Caco-2 (cell line): ENCODE measurements at regions not wholly inside any gene's neighbourhood (a gene's known extent, or its start where the extent isn't known, plus 50 kb on each side); places are given as distances from the start of the nearest gene placed in this dataset.

Source experiments
- BruUV-seq: library from RNA; stranded (reverse); fragments of 400-500 nt; replicated peaks from 2 replicates; lab custom pipeline; 2021; lab: Mats Ljungman, UMichigan
- CTCF ChIA-PET: fragments of 300-600 bp; sonication (Branson Sonifier 250); formaldehyde crosslinking; loops from one replicate; lab custom pipeline; 2022; ENCODE audit warnings: antibody characterized with exemption; lab: Charles Lee
- POLR2A ChIA-PET: fragments of 300-600 bp; sonication (Branson Sonifier 250); formaldehyde crosslinking; loops from one replicate; lab custom pipeline; 2022; ENCODE audit warnings: antibody characterized with exemption; lab: Charles Lee
- DNase-seq, 2 experiments: peaks; one replicate each; pipeline versions ENCODE4 v3.0.0 to v3.0.0-alpha.2; 2020 to 2022
- H3K27me3 ChIP-seq: replicated peaks from 2 replicates; pipeline ENCODE4 v1.6.0; 2011; ENCODE audit warnings: low read length; ENCODE audit not compliant: control insufficient read depth, insufficient read depth
- H3K36me3 ChIP-seq: 2 replicates; pipeline ENCODE4 v1.5.1; 2011; ENCODE audit warnings: low read length; ENCODE audit not compliant: control insufficient read depth, insufficient read depth
- H3K4me1 ChIP-seq: fragments of 250-450 bp; sonication (Bioruptor Pico); 2 replicates; pipeline ENCODE4 v1.5.1; 2020; ENCODE audit warnings: mild to moderate bottlenecking
- H3K4me3 ChIP-seq: 2 replicates; pipeline ENCODE4 v1.5.1; 2011; ENCODE audit warnings: low read depth, mild to moderate bottlenecking, control low read depth, low read length
- H3K9me3 ChIP-seq: fragments of 250-450 bp; sonication (Bioruptor Pico); 2 replicates; pipeline ENCODE4 v1.5.1; 2020; ENCODE audit warnings: mild to moderate bottlenecking, moderate library complexity
- H3K27ac Mint-ChIP-seq: one replicate; pipeline ENCODE4 v1.8.0; 2022; ENCODE audit warnings: mixed read lengths; ENCODE audit not compliant: unreplicated experiment
- H3K27me3 Mint-ChIP-seq: one replicate; pipeline ENCODE4 v1.8.0; 2022; ENCODE audit warnings: mixed read lengths; ENCODE audit not compliant: insufficient read depth, unreplicated experiment
- H3K36me3 Mint-ChIP-seq: one replicate; pipeline ENCODE4 v1.8.0; 2022; ENCODE audit warnings: mild to moderate bottlenecking, mixed read lengths; ENCODE audit not compliant: insufficient read depth, unreplicated experiment
- H3K4me1 Mint-ChIP-seq: one replicate; pipeline ENCODE4 v1.8.0; 2022; ENCODE audit warnings: low read depth, mixed read lengths; ENCODE audit not compliant: unreplicated experiment
- H3K4me3 Mint-ChIP-seq: one replicate; pipeline ENCODE4 v1.8.0; 2022; ENCODE audit warnings: mild to moderate bottlenecking, moderate library complexity, mixed read lengths; ENCODE audit not compliant: unreplicated experiment
- H3K9me3 Mint-ChIP-seq: one replicate; pipeline ENCODE4 v1.8.0; 2022; ENCODE audit warnings: mixed read lengths; ENCODE audit not compliant: unreplicated experiment
- intact Hi-C: fragments of 100-400 bp; cut with micrococcal nuclease; formaldehyde crosslinking; loops from one replicate; pipeline ENCODE4 v1.10.0; 2022; ENCODE audit not compliant: unreplicated experiment
- TF ChIP-seq, protein P1 (sequence below), 2 experiments: fragments of 200-600 bp in 1 of 2; IDR thresholded peaks; 1 replicate in 1 of 2; 2 replicates in 1 of 2; pipeline versions ENCODE4 v1.5.1 to v1.8.0; 2011 to 2022; ENCODE audit warnings: antibody characterized with exemption in 1 of 2, control low read depth in 1 of 2, inconsistent platforms in 1 of 2, low read depth in 1 of 2, low read length in 1 of 2, mild to moderate bottlenecking in 1 of 2, moderate library complexity in 1 of 2; ENCODE audit not compliant: insufficient read depth in 1 of 2, severe bottlenecking in 1 of 2, unreplicated experiment in 1 of 2

DNA sequence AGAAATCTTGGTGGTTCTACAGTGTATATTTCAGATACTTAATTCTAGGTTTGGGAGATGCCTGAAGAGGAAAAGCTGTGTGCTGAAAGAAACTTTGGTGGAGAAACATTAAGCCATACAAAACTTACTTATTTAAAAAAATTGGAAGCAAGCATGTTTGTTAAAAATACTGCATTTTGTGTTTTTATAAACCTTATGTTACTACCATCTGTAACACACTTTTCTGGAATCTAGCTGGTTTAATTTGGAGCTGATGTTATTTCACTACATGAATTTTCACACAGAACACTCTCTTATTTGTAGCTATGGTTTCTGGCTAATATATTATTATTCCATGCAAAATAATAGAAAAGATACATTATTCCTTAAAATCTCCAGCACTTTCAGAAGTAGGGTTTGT, 710.7 kb downstream of the ADGRL2 start:
- H3K9me3 ChIP-seq = no peaks in the 10 kb centered on the region
- Mint-ChIP-seq H3K36me3 (no peaks in the 10 kb centered on the region), H3K4me1 (no peaks in the 10 kb centered on the region), H3K27me3 (peaks cover 3% of the 10 kb centered on the region), H3K9me3 (no peaks in the 10 kb centered on the region), H3K4me3 (no peak overlapping the region), H3K27ac (no peak overlapping the region)
- CTCF ChIA-PET = no interaction called here
- no peak overlapping the region for H3K4me3 ChIP-seq
- intact Hi-C loops = no loop called here
- DNase-seq = no peak
- no peaks in the 10 kb centered on the region for H3K27me3 ChIP-seq
- TF ChIP-seq, protein P1, sequence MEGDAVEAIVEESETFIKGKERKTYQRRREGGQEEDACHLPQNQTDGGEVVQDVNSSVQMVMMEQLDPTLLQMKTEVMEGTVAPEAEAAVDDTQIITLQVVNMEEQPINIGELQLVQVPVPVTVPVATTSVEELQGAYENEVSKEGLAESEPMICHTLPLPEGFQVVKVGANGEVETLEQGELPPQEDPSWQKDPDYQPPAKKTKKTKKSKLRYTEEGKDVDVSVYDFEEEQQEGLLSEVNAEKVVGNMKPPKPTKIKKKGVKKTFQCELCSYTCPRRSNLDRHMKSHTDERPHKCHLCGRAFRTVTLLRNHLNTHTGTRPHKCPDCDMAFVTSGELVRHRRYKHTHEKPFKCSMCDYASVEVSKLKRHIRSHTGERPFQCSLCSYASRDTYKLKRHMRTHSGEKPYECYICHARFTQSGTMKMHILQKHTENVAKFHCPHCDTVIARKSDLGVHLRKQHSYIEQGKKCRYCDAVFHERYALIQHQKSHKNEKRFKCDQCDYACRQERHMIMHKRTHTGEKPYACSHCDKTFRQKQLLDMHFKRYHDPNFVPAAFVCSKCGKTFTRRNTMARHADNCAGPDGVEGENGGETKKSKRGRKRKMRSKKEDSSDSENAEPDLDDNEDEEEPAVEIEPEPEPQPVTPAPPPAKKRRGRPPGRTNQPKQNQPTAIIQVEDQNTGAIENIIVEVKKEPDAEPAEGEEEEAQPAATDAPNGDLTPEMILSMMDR (IDR thresholded peaks at IDR 0.05; ENCODE audit: insufficient read depth in 1 of 2, low read depth in 1 of 2, low read length in 1 of 2, severe bottlenecking in 1 of 2, unreplicated experiment in 1 of 2) = no peak
- POLR2A ChIA-PET = no interaction called here
- BruUV-seq = no TSS peak
- no peaks in the 10 kb centered on the region for H3K4me1 ChIP-seq
- H3K36me3 ChIP-seq = no peaks in the 10 kb centered on the region

DNA sequence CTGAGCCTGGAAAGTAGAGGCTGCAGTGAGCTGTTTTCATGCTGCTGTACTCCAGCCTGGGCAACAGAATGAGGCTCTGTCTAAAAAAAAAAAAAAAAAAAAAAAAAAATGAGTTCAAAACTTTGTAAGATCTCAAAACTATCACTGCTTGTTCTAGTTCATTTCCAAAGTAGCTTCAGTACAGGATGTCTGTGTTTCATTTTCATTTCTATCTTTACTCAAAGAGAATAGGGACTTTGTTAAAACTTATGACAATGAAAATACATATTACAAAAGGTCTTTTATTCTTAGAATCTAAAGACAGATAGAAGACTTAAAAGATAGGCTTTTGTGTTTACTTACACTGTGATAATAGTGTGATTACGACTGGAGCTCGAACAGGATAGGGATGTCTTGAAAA, 709.7 kb downstream of the ADGRL2 start:
- intact Hi-C loops = no loop called here
- ChIA-PET CTCF (no interaction called here), POLR2A (no interaction called here)
- no peak overlapping the region for H3K27ac Mint-ChIP-seq
- H3K36me3 ChIP-seq = no peaks in the 10 kb centered on the region
- H3K27me3 ChIP-seq = no peaks in the 10 kb centered on the region
- no peaks in the 10 kb centered on the region for H3K36me3 Mint-ChIP-seq
- H3K4me1 ChIP-seq = no peaks in the 10 kb centered on the region
- BruUV-seq = no TSS peak
- no peaks in the 10 kb centered on the region for H3K9me3 ChIP-seq
- H3K4me3 Mint-ChIP-seq = no peak overlapping the region
- H3K27me3 Mint-ChIP-seq = peaks cover 3% of the 10 kb centered on the region
- no peak for DNase-seq
- TF ChIP-seq, protein P1 (IDR thresholded peaks at IDR 0.05; ENCODE audit: insufficient read depth in 1 of 2, low read depth in 1 of 2, low read length in 1 of 2, severe bottlenecking in 1 of 2, unreplicated experiment in 1 of 2) = no peak
- H3K4me3 ChIP-seq = no peak overlapping the region
- H3K4me1 Mint-ChIP-seq = no peaks in the 10 kb centered on the region
- no peaks in the 10 kb centered on the region for H3K9me3 Mint-ChIP-seq

DNA sequence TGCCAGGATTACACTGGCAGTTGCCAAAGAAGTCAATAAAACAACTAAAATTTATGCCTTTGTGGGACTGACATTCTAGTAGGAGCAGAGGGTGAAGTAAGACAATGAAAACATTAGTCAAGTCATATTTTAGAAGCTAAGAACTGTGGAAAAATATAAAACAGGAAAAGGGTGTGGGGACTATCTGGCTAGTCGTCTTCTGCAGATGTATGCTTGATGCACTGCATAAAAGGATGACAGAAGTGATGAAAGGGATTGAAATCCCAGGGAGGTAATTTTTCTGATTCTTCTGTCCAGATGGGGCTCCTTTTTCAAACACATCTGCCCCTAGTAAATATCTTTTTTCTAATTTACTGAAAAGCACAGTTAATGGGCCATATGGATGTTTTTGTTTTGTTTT, 706.3 kb downstream of the ADGRL2 start:
- CTCF ChIA-PET = no interaction called here
- Histone ChIP-seq H3K27me3 (no peaks in the 10 kb centered on the region), H3K4me1 (no peaks in the 10 kb centered on the region), H3K9me3 (no peaks in the 10 kb centered on the region), H3K36me3 (no peaks in the 10 kb centered on the region), H3K4me3 (no peak overlapping the region)
- no peak overlapping the region for H3K4me3 Mint-ChIP-seq
- H3K36me3 Mint-ChIP-seq = no peaks in the 10 kb centered on the region
- intact Hi-C loops = no loop called here
- no peaks in the 10 kb centered on the region for H3K27me3 Mint-ChIP-seq
- no TSS peak for BruUV-seq
- no peaks in the 10 kb centered on the region for H3K4me1 Mint-ChIP-seq
- no peak overlapping the region for H3K27ac Mint-ChIP-seq
- no peaks in the 10 kb centered on the region for H3K9me3 Mint-ChIP-seq
- DNase-seq = no peak
- TF ChIP-seq, protein P1 (IDR thresholded peaks at IDR 0.05; ENCODE audit: insufficient read depth in 1 of 2, low read depth in 1 of 2, low read length in 1 of 2, severe bottlenecking in 1 of 2, unreplicated experiment in 1 of 2) = no peak
- POLR2A ChIA-PET = no interaction called here
